PFSK-1 (cell line): ENCODE measurements at regions not wholly inside any gene's neighbourhood (a gene's known extent, or its start where the extent isn't known, plus 50 kb on each side); places are given as distances from the start of the nearest gene placed in this dataset.

Source experiments
- FOXP2 ChIP-seq: optimal IDR thresholded peaks from 2 replicates; pipeline ENCODE3; 2011; ENCODE audit warnings: borderline replicate concordance, control low read depth, inconsistent platforms; ENCODE audit not compliant: insufficient read depth; ENCODE audit errors: extremely low read length, extremely low read depth
- POLR2AphosphoS5 ChIP-seq: IDR thresholded peaks from 2 replicates; pipeline ENCODE4 v1.6.1; 2012; ENCODE audit warnings: low read depth, mild to moderate bottlenecking, control low read depth, low read length, moderate library complexity
- REST ChIP-seq, 2 experiments: IDR thresholded peaks; 2 replicates each; pipeline versions ENCODE4 v1.6.1 to v1.8.0; 2011 to 2012; ENCODE audit warnings: low read depth in 2 of 2, low read length in 2 of 2, control low read depth in 1 of 2, inconsistent platforms in 1 of 2, mild to moderate bottlenecking in 1 of 2, moderate library complexity in 1 of 2; ENCODE audit not compliant: insufficient read depth in 1 of 2
- SIN3A ChIP-seq: IDR thresholded peaks from 2 replicates; pipeline ENCODE4 v1.6.1; 2012; ENCODE audit warnings: mild to moderate bottlenecking, low read length, moderate library complexity, borderline replicate concordance; ENCODE audit not compliant: insufficient read depth
- TAF1 ChIP-seq: IDR thresholded peaks from 2 replicates; pipeline ENCODE4 v1.6.1; 2012; ENCODE audit warnings: low read length, control low read depth, borderline replicate concordance; ENCODE audit not compliant: insufficient read depth

GRCh38 chr4:72809208-72809607 lies 240.2 kb upstream of the ADAMTS3 start:
- TF ChIP-seq FOXP2 (no peak), REST (IDR thresholded peaks at IDR 0.05; ENCODE audit: insufficient read depth in 1 of 2, low read depth in 2 of 2, low read length in 2 of 2) (no peak), TAF1 (no peak), POLR2AphosphoS5 (no peak), SIN3A (no peak)

GRCh38 chr4:72805284-72805683 lies 236.3 kb upstream of the ADAMTS3 start:
- TF ChIP-seq REST (IDR thresholded peaks at IDR 0.05; ENCODE audit: insufficient read depth in 1 of 2, low read depth in 2 of 2, low read length in 2 of 2) (no peak), TAF1 (no peak), SIN3A (no peak), FOXP2 (no peak), POLR2AphosphoS5 (no peak)

GRCh38 chr4:72797486-72797885 lies 228.5 kb upstream of the ADAMTS3 start:
- TF ChIP-seq TAF1, result no peak
- TF ChIP-seq SIN3A, result no peak
- TF ChIP-seq REST (IDR thresholded peaks at IDR 0.05; ENCODE audit: insufficient read depth in 1 of 2, low read depth in 2 of 2, low read length in 2 of 2), result no peak
- TF ChIP-seq FOXP2, result no peak
- TF ChIP-seq POLR2AphosphoS5, result no peak

GRCh38 chr4:72791054-72791453 lies 222.0 kb upstream of the ADAMTS3 start:
- TF ChIP-seq SIN3A (no peak), POLR2AphosphoS5 (no peak), REST (IDR thresholded peaks at IDR 0.05; ENCODE audit: insufficient read depth in 1 of 2, low read depth in 2 of 2, low read length in 2 of 2) (no peak), FOXP2 (no peak), TAF1 (no peak)

- TF ChIP-seq TAF1, result no peak
- no peak for TF ChIP-seq POLR2AphosphoS5
- no peak for TF ChIP-seq SIN3A
- no peak for TF ChIP-seq REST (IDR thresholded peaks at IDR 0.05; ENCODE audit: insufficient read depth in 1 of 2, low read depth in 2 of 2, low read length in 2 of 2)
- TF ChIP-seq FOXP2, result no peak
These were observed 217.5 kb upstream of the ADAMTS3 start for GRCh38 chr4:72786401-72786990.
